GM18526 (cell line): ENCODE measurements at regions not wholly inside any gene's neighbourhood (a gene's known extent, or its start where the extent isn't known, plus 50 kb on each side); places are given as distances from the start of the nearest gene placed in this dataset.

ENCODE experiments used
- POLR2A ChIP-seq: IDR thresholded peaks from 3 replicates; pipeline ENCODE4 v1.6.1; 2011; ENCODE audit not compliant: insufficient read length; ENCODE audit errors: extremely low read depth

GRCh38 chr14:106778986-106779385 is 1252.6 kb downstream of the TMEM121 start:
- no peak for TF ChIP-seq POLR2A

- no peak for TF ChIP-seq POLR2A
Measured at GRCh38 chr14:106786697-106787096, 1260.3 kb downstream of the TMEM121 start.

- TF ChIP-seq POLR2A, result no peak
Measured at GRCh38 chr14:106787626-106788025, 1261.2 kb downstream of the TMEM121 start.

GRCh38 chr14:106788534-106788933 is 1262.2 kb downstream of the TMEM121 start:
- no peak for TF ChIP-seq POLR2A

GRCh38 chr14:106789318-106789717 is 1262.9 kb downstream of the TMEM121 start:
- no peak for TF ChIP-seq POLR2A

GRCh38 chr14:106790189-106791036 is 1264.0 kb downstream of the TMEM121 start:
- TF ChIP-seq POLR2A, result no peak

- no peak for TF ChIP-seq POLR2A
Measured at GRCh38 chr14:106792543-106792942, 1266.2 kb downstream of the TMEM121 start.

- TF ChIP-seq POLR2A, result no peak
Measured at GRCh38 chr14:106802413-106803364, 1276.3 kb downstream of the TMEM121 start.

- no peak for TF ChIP-seq POLR2A
Measured at GRCh38 chr14:106803379-106803778, 1277.0 kb downstream of the TMEM121 start.

- no peak for TF ChIP-seq POLR2A
Measured at GRCh38 chr14:106807493-106807892, 1281.1 kb downstream of the TMEM121 start.

- TF ChIP-seq POLR2A, result no peak
Measured at GRCh38 chr14:106808458-106808857, 1282.1 kb downstream of the TMEM121 start.

- no peak for TF ChIP-seq POLR2A
Measured at GRCh38 chr14:106808907-106809306, 1282.5 kb downstream of the TMEM121 start.

- no peak for TF ChIP-seq POLR2A
Measured at GRCh38 chr14:106809615-106810014, 1283.2 kb downstream of the TMEM121 start.

GRCh38 chr14:106811162-106811561 is 1284.8 kb downstream of the TMEM121 start:
- TF ChIP-seq POLR2A, result no peak

GRCh38 chr14:106812788-106813476 is 1286.5 kb downstream of the TMEM121 start:
- TF ChIP-seq POLR2A, result no peak

GRCh38 chr14:106813477-106813823 is 1287.1 kb downstream of the TMEM121 start:
- no peak for TF ChIP-seq POLR2A

- TF ChIP-seq POLR2A, result no peak
Measured at GRCh38 chr14:106820119-106820518, 1293.7 kb downstream of the TMEM121 start.
